ENCODE measurements at regions not wholly inside any gene's neighbourhood (a gene's known extent, or its start where the extent isn't known, plus 50 kb on each side); places are given as distances from the start of the nearest gene placed in this dataset.
"Not testable (repeated sequence)": the region's sequence is repeated elsewhere in the genome, so short reads cannot be mapped to it uniquely, and the experiment has no call there.

- H3K9me3 ChIP-seq (ENCODE audit: control insufficient read depth, insufficient read depth, low read length): not testable (repeated sequence)
These were observed 73.8 kb upstream of the RPS6KA2 start for GRCh38 chr6:166700871-166701270.

GRCh38 chr6:166697113-166697512 is 70.1 kb upstream of the RPS6KA2 start:
- H3K36me3 ChIP-seq (ENCODE audit: insufficient read depth, low read length): no peaks in the 10 kb centered on the region
- no peaks in the 10 kb centered on the region for H3K9me3 ChIP-seq (ENCODE audit: control insufficient read depth, insufficient read depth, low read length)
- H3K9ac ChIP-seq (ENCODE audit: low read depth, low read length): no peak overlapping the region
- H3K4me1 ChIP-seq (ENCODE audit: insufficient read depth, low read length): no peaks in the 10 kb centered on the region

More at GRCh38 chr6:166700871-166701270, 73.8 kb upstream of the RPS6KA2 start:
- H3K4me1 ChIP-seq (ENCODE audit: insufficient read depth, low read length); H3K9ac ChIP-seq (ENCODE audit: low read depth, low read length); H3K36me3 ChIP-seq (ENCODE audit: insufficient read depth, low read length): not testable (repeated sequence)

- Histone ChIP-seq H3K36me3 (ENCODE audit: insufficient read depth, low read length) (no peaks in the 10 kb centered on the region), H3K4me1 (ENCODE audit: insufficient read depth, low read length) (no peaks in the 10 kb centered on the region), H3K9me3 (ENCODE audit: control insufficient read depth, insufficient read depth, low read length) (no peaks in the 10 kb centered on the region), H3K9ac (ENCODE audit: low read depth, low read length) (no peak overlapping the region)
These were observed 66.8 kb upstream of the RPS6KA2 start for GRCh38 chr6:166693880-166694279.

- Histone ChIP-seq H3K4me1 (ENCODE audit: insufficient read depth, low read length) (0 out of 2 replicates have a peak, but pooled peaks cover under 1% of the 10 kb centered on the region), H3K9ac (ENCODE audit: low read depth, low read length) (no peak overlapping the region), H3K36me3 (ENCODE audit: insufficient read depth, low read length) (no peaks in the 10 kb centered on the region), H3K9me3 (ENCODE audit: control insufficient read depth, insufficient read depth, low read length) (no peaks in the 10 kb centered on the region)
These were observed 65.8 kb upstream of the RPS6KA2 start for GRCh38 chr6:166692723-166693302.

GRCh38 chr6:166691746-166692145 is 64.7 kb upstream of the RPS6KA2 start:
- Histone ChIP-seq H3K4me1 (ENCODE audit: insufficient read depth, low read length) (0 out of 2 replicates have a peak, but pooled peaks cover 5% of the 10 kb centered on the region), H3K9ac (ENCODE audit: low read depth, low read length) (no peak overlapping the region), H3K36me3 (ENCODE audit: insufficient read depth, low read length) (no peaks in the 10 kb centered on the region), H3K9me3 (ENCODE audit: control insufficient read depth, insufficient read depth, low read length) (no peaks in the 10 kb centered on the region)

GRCh38 chr6:166691199-166691598 is 64.1 kb upstream of the RPS6KA2 start:
- Histone ChIP-seq H3K9me3 (ENCODE audit: control insufficient read depth, insufficient read depth, low read length) (no peaks in the 10 kb centered on the region), H3K36me3 (ENCODE audit: insufficient read depth, low read length) (no peaks in the 10 kb centered on the region), H3K9ac (ENCODE audit: low read depth, low read length) (no peak overlapping the region), H3K4me1 (ENCODE audit: insufficient read depth, low read length) (0 out of 2 replicates have a peak, but pooled peaks cover 5% of the 10 kb centered on the region)

- no peak overlapping the region for H3K9ac ChIP-seq (ENCODE audit: low read depth, low read length)
These were observed 62.6 kb upstream of the RPS6KA2 start for GRCh38 chr6:166689687-166690086.

GRCh38 chr6:166688901-166689300 is 61.9 kb upstream of the RPS6KA2 start:
- Histone ChIP-seq H3K9ac (ENCODE audit: low read depth, low read length) (no peak overlapping the region), H3K36me3 (ENCODE audit: insufficient read depth, low read length) (no peaks in the 10 kb centered on the region), H3K4me1 (ENCODE audit: insufficient read depth, low read length) (0 out of 2 replicates have a peak, but pooled peaks cover 5% of the 10 kb centered on the region), H3K9me3 (ENCODE audit: control insufficient read depth, insufficient read depth, low read length) (no peaks in the 10 kb centered on the region)

More at GRCh38 chr6:166689687-166690086, 62.6 kb upstream of the RPS6KA2 start:
- Histone ChIP-seq H3K36me3 (ENCODE audit: insufficient read depth, low read length) (no peaks in the 10 kb centered on the region), H3K4me1 (ENCODE audit: insufficient read depth, low read length) (0 out of 2 replicates have a peak, but pooled peaks cover 5% of the 10 kb centered on the region), H3K9me3 (ENCODE audit: control insufficient read depth, insufficient read depth, low read length) (no peaks in the 10 kb centered on the region)

GRCh38 chr6:166687879-166688205 is 60.8 kb upstream of the RPS6KA2 start:
- Histone ChIP-seq H3K36me3 (ENCODE audit: insufficient read depth, low read length) (no peaks in the 10 kb centered on the region), H3K4me1 (ENCODE audit: insufficient read depth, low read length) (0 out of 2 replicates have a peak, but pooled peaks cover 5% of the 10 kb centered on the region), H3K9me3 (ENCODE audit: control insufficient read depth, insufficient read depth, low read length) (no peaks in the 10 kb centered on the region), H3K9ac (ENCODE audit: low read depth, low read length) (no peak overlapping the region)

- Histone ChIP-seq H3K9me3 (ENCODE audit: control insufficient read depth, insufficient read depth, low read length) (no peaks in the 10 kb centered on the region), H3K36me3 (ENCODE audit: insufficient read depth, low read length) (no peaks in the 10 kb centered on the region), H3K9ac (ENCODE audit: low read depth, low read length) (no peak overlapping the region), H3K4me1 (ENCODE audit: insufficient read depth, low read length) (0 out of 2 replicates have a peak, but pooled peaks cover 5% of the 10 kb centered on the region)
These were observed 60.2 kb upstream of the RPS6KA2 start for GRCh38 chr6:166687070-166687878.

- Histone ChIP-seq H3K4me1 (ENCODE audit: insufficient read depth, low read length) (0 out of 2 replicates have a peak, but pooled peaks cover 5% of the 10 kb centered on the region), H3K36me3 (ENCODE audit: insufficient read depth, low read length) (no peaks in the 10 kb centered on the region), H3K9ac (ENCODE audit: low read depth, low read length) (no peak overlapping the region), H3K9me3 (ENCODE audit: control insufficient read depth, insufficient read depth, low read length) (no peaks in the 10 kb centered on the region)
These were observed 59.3 kb upstream of the RPS6KA2 start for GRCh38 chr6:166686317-166686716.

- Histone ChIP-seq H3K9ac (ENCODE audit: low read depth, low read length) (no peak overlapping the region), H3K9me3 (ENCODE audit: control insufficient read depth, insufficient read depth, low read length) (no peaks in the 10 kb centered on the region), H3K4me1 (ENCODE audit: insufficient read depth, low read length) (0 out of 2 replicates have a peak, but pooled peaks cover 5% of the 10 kb centered on the region), H3K36me3 (ENCODE audit: insufficient read depth, low read length) (no peaks in the 10 kb centered on the region)
These were observed 57.8 kb upstream of the RPS6KA2 start for GRCh38 chr6:166684866-166685265.

GRCh38 chr6:166684170-166684569 is 57.1 kb upstream of the RPS6KA2 start:
- no peaks in the 10 kb centered on the region for H3K36me3 ChIP-seq (ENCODE audit: insufficient read depth, low read length)
- no peak overlapping the region for H3K9ac ChIP-seq (ENCODE audit: low read depth, low read length)
- H3K9me3 ChIP-seq (ENCODE audit: control insufficient read depth, insufficient read depth, low read length): no peaks in the 10 kb centered on the region
- 0 out of 2 replicates have a peak, but pooled peaks cover 5% of the 10 kb centered on the region for H3K4me1 ChIP-seq (ENCODE audit: insufficient read depth, low read length)

- H3K4me1 ChIP-seq (ENCODE audit: insufficient read depth, low read length): 0 out of 2 replicates have a peak, but pooled peaks cover 5% of the 10 kb centered on the region
- no peaks in the 10 kb centered on the region for H3K36me3 ChIP-seq (ENCODE audit: insufficient read depth, low read length)
- no peak overlapping the region for H3K9ac ChIP-seq (ENCODE audit: low read depth, low read length)
- no peaks in the 10 kb centered on the region for H3K9me3 ChIP-seq (ENCODE audit: control insufficient read depth, insufficient read depth, low read length)
These were observed 56.4 kb upstream of the RPS6KA2 start for GRCh38 chr6:166683477-166683876.

GRCh38 chr6:166679566-166679965 is 52.5 kb upstream of the RPS6KA2 start:
- no peaks in the 10 kb centered on the region for H3K4me1 ChIP-seq (ENCODE audit: insufficient read depth, low read length)
- no peak overlapping the region for H3K9ac ChIP-seq (ENCODE audit: low read depth, low read length)
- H3K9me3 ChIP-seq (ENCODE audit: control insufficient read depth, insufficient read depth, low read length): no peaks in the 10 kb centered on the region
- H3K36me3 ChIP-seq (ENCODE audit: insufficient read depth, low read length): no peaks in the 10 kb centered on the region
